OCI-LY3 (cell line): ENCODE measurements at regions not wholly inside any gene's neighbourhood (a gene's known extent, or its start where the extent isn't known, plus 50 kb on each side); places are given as distances from the start of the nearest gene placed in this dataset.
"Not testable (repeated sequence)": the region's sequence is repeated elsewhere in the genome, so short reads cannot be mapped to it uniquely, and the experiment has no call there.

ENCODE experiments used
- H2AFZ ChIP-seq: fragments of 200-600, 300-600 bp; shearing (Covaris generic); 2 replicates; pipeline ENCODE4 v1.6.0; 2014; ENCODE audit warnings: antibody characterized with exemption, low read depth, low read length
- H3K27ac ChIP-seq: fragments of 200-600, 300-600 bp; sonication (generic); 2 replicates; pipeline ENCODE4 v1.5.1; 2014; ENCODE audit warnings: mild to moderate bottlenecking, low read length, moderate library complexity, mixed read lengths
- H3K27me3 ChIP-seq: fragments of 200-600, 300-600 bp; sonication (generic); 2 replicates; pipeline ENCODE4 v1.6.1; 2014; ENCODE audit warnings: low read depth, low read length, mixed read lengths
- H3K36me3 ChIP-seq: fragments of 200-600, 300-600 bp; sonication (generic); replicated peaks from 2 replicates; pipeline ENCODE3; 2014; ENCODE audit warnings: low read depth, low read length, mixed read lengths
- H3K4me1 ChIP-seq: fragments of 300-600, 200-600 bp; sonication (generic); 2 replicates; pipeline ENCODE4 v1.6.1; 2014; ENCODE audit warnings: low read length, mixed read lengths
- H3K4me2 ChIP-seq: fragments of 200-600, 300-600 bp; sonication (generic); 2 replicates; pipeline ENCODE4 v1.6.1; 2014; ENCODE audit warnings: low read length, mixed read lengths
- H3K4me3 ChIP-seq: fragments of 300-600, 200-600 bp; sonication (generic); 2 replicates; pipeline ENCODE4 v1.5.1; 2014; ENCODE audit warnings: antibody characterized with exemption, mild to moderate bottlenecking, low read length, moderate library complexity
- H3K79me2 ChIP-seq: fragments of 300-600, 200-600 bp; shearing (Covaris generic); 2 replicates; pipeline ENCODE4 v1.6.1; 2014; ENCODE audit warnings: mild to moderate bottlenecking, low read length, mixed read lengths
- H3K9ac ChIP-seq: fragments of 300-600, 200-600 bp; shearing (Covaris generic); 2 replicates; pipeline ENCODE4 v1.6.0; 2014; ENCODE audit warnings: mild to moderate bottlenecking, low read length, moderate library complexity
- H3K9me3 ChIP-seq: fragments of 200-600, 300-600 bp; shearing (Covaris generic); 2 replicates; pipeline ENCODE4 v1.6.1; 2014; ENCODE audit warnings: low read length, mixed read lengths; ENCODE audit not compliant: insufficient read depth
- H4K20me1 ChIP-seq: fragments of 200-600, 300-600 bp; sonication (generic); 2 replicates; pipeline ENCODE4 v1.6.1; 2016; ENCODE audit warnings: low read length, mixed read lengths; ENCODE audit not compliant: insufficient read depth
- CTCF ChIP-seq: fragments of 200-600, 300-600 bp; sonication (generic); IDR thresholded peaks from 2 replicates; pipeline ENCODE4 v1.5.1; 2014; ENCODE audit warnings: antibody characterized with exemption, low read length, low read depth
- EZH2phosphoT487 ChIP-seq: fragments of 200-600 bp; shearing (Covaris generic); IDR thresholded peaks from 2 replicates; pipeline ENCODE4 v1.6.1; 2018; ENCODE audit warnings: antibody characterized with exemption, mixed run types, low read depth

GRCh38 chr2:215826376-215826775 lies 187.0 kb downstream of the MREG start:
- H3K4me2 ChIP-seq = no peak overlapping the region

GRCh38 chr2:215825707-215826106 lies 187.6 kb downstream of the MREG start:
- H3K9ac ChIP-seq = no peak overlapping the region
- H3K4me2 ChIP-seq = no peak overlapping the region

More at GRCh38 chr2:215826376-215826775, 187.0 kb downstream of the MREG start:
- Histone ChIP-seq H3K4me1 (peaks cover 13% of the 10 kb centered on the region), H3K27ac (no peak overlapping the region), H3K27me3 (no peaks in the 10 kb centered on the region), H3K9me3 (no peaks in the 10 kb centered on the region), H3K36me3 (no peaks in the 10 kb centered on the region), H3K9ac (no peak overlapping the region), H2AFZ (no peak overlapping the region), H3K79me2 (no peaks in the 10 kb centered on the region), H4K20me1 (no peaks in the 10 kb centered on the region), H3K4me3 (no peak overlapping the region)
- TF ChIP-seq CTCF (no peak), EZH2phosphoT487 (no peak)

GRCh38 chr2:215821298-215821697 lies 192.1 kb downstream of the MREG start:
- not testable (repeated sequence) for H2AFZ ChIP-seq, H3K4me2 ChIP-seq, H3K36me3 ChIP-seq, H4K20me1 ChIP-seq, H3K4me3 ChIP-seq, H3K9ac ChIP-seq, H3K79me2 ChIP-seq, H3K27ac ChIP-seq, H3K9me3 ChIP-seq, H3K27me3 ChIP-seq, H3K4me1 ChIP-seq

More at GRCh38 chr2:215825707-215826106, 187.6 kb downstream of the MREG start:
- Histone ChIP-seq H3K4me1 (peaks cover 9% of the 10 kb centered on the region), H3K27ac (no peak overlapping the region), H2AFZ (no peak overlapping the region), H3K4me3 (no peak overlapping the region), H4K20me1 (no peaks in the 10 kb centered on the region), H3K36me3 (no peaks in the 10 kb centered on the region), H3K27me3 (no peaks in the 10 kb centered on the region), H3K79me2 (no peaks in the 10 kb centered on the region), H3K9me3 (no peaks in the 10 kb centered on the region)
- TF ChIP-seq CTCF (no peak), EZH2phosphoT487 (no peak)

GRCh38 chr2:215819713-215820112 lies 193.6 kb downstream of the MREG start:
- not testable (repeated sequence) for H3K27ac ChIP-seq, H3K4me2 ChIP-seq, H3K27me3 ChIP-seq, H3K36me3 ChIP-seq, H3K9ac ChIP-seq, H3K9me3 ChIP-seq, H3K79me2 ChIP-seq, H3K4me3 ChIP-seq, H2AFZ ChIP-seq, H4K20me1 ChIP-seq, H3K4me1 ChIP-seq

- Histone ChIP-seq H2AFZ (no peak overlapping the region), H3K9me3 (no peaks in the 10 kb centered on the region)
Measured at GRCh38 chr2:215817046-215817445, 196.3 kb downstream of the MREG start.

More at GRCh38 chr2:215817046-215817445, 196.3 kb downstream of the MREG start:
- H3K79me2 ChIP-seq = no peaks in the 10 kb centered on the region
- peaks cover 17% of the 10 kb centered on the region for H3K27me3 ChIP-seq
- peaks cover 4% of the 10 kb centered on the region for H3K4me1 ChIP-seq
- no peak overlapping the region for H3K9ac ChIP-seq
- H3K27ac ChIP-seq = no peak overlapping the region
- no peak overlapping the region for H3K4me2 ChIP-seq
- TF ChIP-seq EZH2phosphoT487 = no peak
- no peak for TF ChIP-seq CTCF
- H3K36me3 ChIP-seq = no peaks in the 10 kb centered on the region
- H4K20me1 ChIP-seq = no peaks in the 10 kb centered on the region
- no peak overlapping the region for H3K4me3 ChIP-seq
